PC-3 (cell line): ENCODE measurements at regions not wholly inside any gene's neighbourhood (a gene's known extent, or its start where the extent isn't known, plus 50 kb on each side); places are given as distances from the start of the nearest gene placed in this dataset.

Source experiments
- ATAC-seq: fragments of 200-7000 bp; cut with Tn5 transposase; 2 replicates; pipeline ENCODE4 v1.9.1; 2020; ENCODE audit warnings: mild to moderate bottlenecking, moderate library complexity
- BruUV-seq: library from RNA; stranded (reverse); fragments of 400-500 nt; replicated peaks from 2 replicates; lab custom pipeline; 2021; lab: Mats Ljungman, UMichigan
- CTCF ChIA-PET: fragments of 300-600 bp; sonication (Branson Sonifier 250); formaldehyde crosslinking; loops from one replicate; lab custom pipeline; 2022; ENCODE audit warnings: antibody characterized with exemption; lab: Charles Lee
- POLR2A ChIA-PET: fragments of 300-600 bp; sonication (Branson Sonifier 250); formaldehyde crosslinking; loops from one replicate; lab custom pipeline; 2022; ENCODE audit warnings: antibody characterized with exemption; ENCODE audit not compliant: unreplicated experiment; lab: Charles Lee
- DNase-seq: peaks from one replicate; pipeline ENCODE4 v3.0.0-alpha.2; 2015
- H2AFZ ChIP-seq: fragments of 300-600 bp; sonication (generic); 2 replicates; pipeline ENCODE4 v1.6.0; 2016; ENCODE audit warnings: antibody characterized with exemption, low read length
- H3F3A ChIP-seq: fragments of 300-600 bp; sonication (generic); one replicate; pipeline ENCODE4 v1.6.0; 2017; ENCODE audit warnings: antibody characterized with exemption, low read length, control low read depth, mild to moderate bottlenecking; ENCODE audit not compliant: unreplicated experiment
- H3K27ac ChIP-seq: fragments of 300-600 bp; sonication (generic); 2 replicates; pipeline ENCODE4 v1.5.1; 2016; ENCODE audit warnings: mild to moderate bottlenecking, low read length
- H3K27me3 ChIP-seq: fragments of 300-600 bp; sonication (generic); 2 replicates; pipeline ENCODE4 v1.6.1; 2016; ENCODE audit warnings: low read length, mixed read lengths
- H3K36me3 ChIP-seq: fragments of 300-600 bp; sonication (generic); 2 replicates; pipeline ENCODE4 v1.6.1; 2016; ENCODE audit warnings: low read depth, mixed run types, low read length, mixed read lengths
- H3K4me1 ChIP-seq: fragments of 300-600 bp; sonication (generic); 2 replicates; pipeline ENCODE4 v1.5.1; 2016; ENCODE audit warnings: low read length; ENCODE audit not compliant: insufficient read depth
- H3K4me2 ChIP-seq: fragments of 300-600 bp; sonication (generic); 2 replicates; pipeline ENCODE4 v1.6.0; 2016; ENCODE audit warnings: low read length
- H3K4me3 ChIP-seq: fragments of 300-600 bp; sonication (generic); 2 replicates; pipeline ENCODE4 v1.5.1; 2016; ENCODE audit warnings: mild to moderate bottlenecking, low read length, mixed read lengths
- H3K79me2 ChIP-seq: fragments of 300-600 bp; sonication (generic); 2 replicates; pipeline ENCODE4 v1.6.1; 2017; ENCODE audit warnings: low read length, mixed read lengths
- H3K9ac ChIP-seq: fragments of 300-600 bp; sonication (generic); 2 replicates; pipeline ENCODE4 v1.6.0; 2016; ENCODE audit warnings: mild to moderate bottlenecking, low read length
- H3K9me2 ChIP-seq: fragments of 300-600 bp; sonication (generic); replicated peaks from 2 replicates; pipeline ENCODE4 v1.6.1; 2016; ENCODE audit warnings: mixed run types, low read length, mixed read lengths
- H3K9me3 ChIP-seq: fragments of 300-600 bp; sonication (generic); 2 replicates; pipeline ENCODE4 v1.6.1; 2016; ENCODE audit warnings: low read length, mixed read lengths
- H4K20me1 ChIP-seq: fragments of 300-600 bp; sonication (generic); 2 replicates; pipeline ENCODE4 v1.6.1; 2016; ENCODE audit warnings: low read length, mixed read lengths
- CTCF ChIP-seq: fragments of 300-600 bp; sonication (generic); conservative IDR thresholded peaks from 2 replicates; pipeline ENCODE4 v1.5.1; 2017; ENCODE audit warnings: antibody characterized with exemption, low read depth, mild to moderate bottlenecking, low read length
- EZH2 ChIP-seq: fragments of 300-600 bp; sonication (generic); IDR thresholded peaks from one replicate; pipeline ENCODE4 v1.6.1; 2017; ENCODE audit warnings: antibody characterized with exemption, mild to moderate bottlenecking, low read length; ENCODE audit not compliant: unreplicated experiment
- EZH2phosphoT487 ChIP-seq: fragments of 300-600 bp; sonication (generic); IDR thresholded peaks from 2 replicates; pipeline ENCODE4 v1.6.1; 2018; ENCODE audit warnings: mild to moderate bottlenecking, antibody characterized with exemption, low read length, borderline replicate concordance
- intact Hi-C: fragments of 100-400 bp; cut with micrococcal nuclease; formaldehyde crosslinking; loops from 2 replicates; pipeline ENCODE4 v1.9.0; 2023

- intact Hi-C loops: no loop called here
- TF ChIP-seq EZH2phosphoT487 (no peak), CTCF (no peak), EZH2 (no peak)
- Histone ChIP-seq H3K9ac (peak overlapping the region; percentile 48), H2AFZ (peak overlapping the region; percentile 39), H3K36me3 (no peaks in the 10 kb centered on the region), H3F3A (no peaks in the 10 kb centered on the region), H3K4me2 (peak overlapping the region; percentile 33), H3K27me3 (no peaks in the 10 kb centered on the region), H3K4me3 (no peak overlapping the region), H4K20me1 (no peaks in the 10 kb centered on the region), H3K9me3 (no peaks in the 10 kb centered on the region), H3K4me1 (peaks cover 51% of the 10 kb centered on the region), H3K27ac (peak overlapping the region; percentile 79), H3K9me2 (no peaks in the 10 kb centered on the region), H3K79me2 (no peaks in the 10 kb centered on the region)
- BruUV-seq: no TSS peak
- ATAC-seq (peak; percentile 32), DNase-seq (peak; percentile 74)
- POLR2A ChIA-PET: interaction anchor here (0.7 kb wide), 1 partner anchor 188 kb away, joined by 9 read pairs; no protein-coding TSS in a partner anchor
- CTCF ChIA-PET: no interaction called here
Measured at GRCh38 chr3:102195198-102195948, 239.4 kb upstream of the ZPLD1 start.

GRCh38 chr3:102200126-102200525 lies 234.7 kb upstream of the ZPLD1 start:
- Histone ChIP-seq H2AFZ (no peak overlapping the region), H3K9ac (no peak overlapping the region), H3K79me2 (no peaks in the 10 kb centered on the region), H3K36me3 (no peaks in the 10 kb centered on the region), H3F3A (no peaks in the 10 kb centered on the region), H3K4me3 (no peak overlapping the region), H3K9me3 (no peaks in the 10 kb centered on the region), H3K4me2 (no peak overlapping the region), H3K9me2 (no peaks in the 10 kb centered on the region), H3K27me3 (no peaks in the 10 kb centered on the region), H4K20me1 (no peaks in the 10 kb centered on the region), H3K4me1 (peaks cover 10% of the 10 kb centered on the region), H3K27ac (no peak overlapping the region)
- ChIA-PET POLR2A (no interaction called here), CTCF (no interaction called here)
- TF ChIP-seq EZH2phosphoT487 (no peak), EZH2 (no peak), CTCF (no peak)
- DNase-seq (no peak), ATAC-seq (no peak)
- intact Hi-C loops: no loop called here
- BruUV-seq: no TSS peak

GRCh38 chr3:102200560-102200959 lies 234.3 kb upstream of the ZPLD1 start:
- H3K9me3 ChIP-seq: no peaks in the 10 kb centered on the region
- H2AFZ ChIP-seq: no peak overlapping the region
- H3K4me2 ChIP-seq: no peak overlapping the region
- H3K36me3 ChIP-seq: no peaks in the 10 kb centered on the region
- H3K27ac ChIP-seq: no peak overlapping the region
- intact Hi-C loops: no loop called here
- no peaks in the 10 kb centered on the region for H3K79me2 ChIP-seq
- peaks cover 5% of the 10 kb centered on the region for H3K4me1 ChIP-seq
- DNase-seq (no peak), ATAC-seq (no peak)
- no TSS peak for BruUV-seq
- ChIA-PET CTCF (no interaction called here), POLR2A (no interaction called here)
- TF ChIP-seq EZH2 (no peak), EZH2phosphoT487 (no peak), CTCF (no peak)
- no peak overlapping the region for H3K9ac ChIP-seq
- no peaks in the 10 kb centered on the region for H3F3A ChIP-seq
- no peaks in the 10 kb centered on the region for H3K27me3 ChIP-seq
- H3K9me2 ChIP-seq: no peaks in the 10 kb centered on the region
- no peaks in the 10 kb centered on the region for H4K20me1 ChIP-seq
- H3K4me3 ChIP-seq: no peak overlapping the region
